ENCODE measurements at regions not wholly inside any gene's neighbourhood (a gene's known extent, or its start where the extent isn't known, plus 50 kb on each side); places are given as distances from the start of the nearest gene placed in this dataset.

GRCh38 chr3:177359593-177360357 lies 162.5 kb upstream of the TBL1XR1 start (continued):
- no peak for TF ChIP-seq GRHL1 (CRISPR knock-in tag; conservative IDR thresholded peaks at IDR 0.05)
- TF ChIP-seq SNAI1 (CRISPR knock-in tag; IDR thresholded peaks at IDR 0.05; ENCODE audit: borderline replicate concordance) = 0 out of 2 replicates have a peak, but pooled peaks have one; percentile 24
- peak; percentile 77 for TF ChIP-seq KAT7 (CRISPR knock-in tag; IDR thresholded peaks at IDR 0.05; ENCODE audit: borderline replicate concordance)
- TF ChIP-seq PBX2 (CRISPR knock-in tag; IDR thresholded peaks at IDR 0.05) = no peak
- TF ChIP-seq DMTF1 (CRISPR knock-in tag; IDR thresholded peaks at IDR 0.05) = 0 out of 2 replicates have a peak, but pooled peaks have one; percentile 54
- TF ChIP-seq TIGD3 (CRISPR knock-in tag; IDR thresholded peaks at IDR 0.05; ENCODE audit: borderline replicate concordance) = no peak
- TF ChIP-seq JUNB (CRISPR knock-in tag; IDR thresholded peaks at IDR 0.05; ENCODE audit: borderline replicate concordance) = peak; percentile 90
- no peak for TF ChIP-seq ZNF44 (CRISPR knock-in tag; IDR thresholded peaks at IDR 0.05)
- peak; percentile 75 for TF ChIP-seq XRCC5 (optimal IDR thresholded peaks at IDR 0.05; ENCODE audit: low read length)
- TF ChIP-seq ZNF253 (CRISPR knock-in tag; IDR thresholded peaks at IDR 0.05; ENCODE audit: borderline replicate concordance) = no peak
- no peak for TF ChIP-seq TCF7L2 (IDR thresholded peaks at IDR 0.05; ENCODE audit: low read depth, low read length)
- TF ChIP-seq ESRRA (CRISPR knock-in tag; IDR thresholded peaks at IDR 0.05; ENCODE audit: low read depth) = peak; percentile 81
- TF ChIP-seq ZSCAN29 (CRISPR knock-in tag; conservative IDR thresholded peaks at IDR 0.05) = peak; percentile 86
- no peak for TF ChIP-seq ZNF3 (CRISPR knock-in tag; IDR thresholded peaks at IDR 0.05)
- no peak; the same call in 1 of the 2 replicates for TF ChIP-seq KDM5A (IDR thresholded peaks at IDR 0.05; ENCODE audit: borderline replicate concordance, low read length)
- TF ChIP-seq FOXM1 (CRISPR knock-in tag; IDR thresholded peaks at IDR 0.05) = no peak
- peak; percentile 53; the same call in 1 of the 2 replicates for TF ChIP-seq KMT2A (CRISPR knock-in tag; IDR thresholded peaks at IDR 0.05)
- peak; percentile 60 for TF ChIP-seq GATAD1 (CRISPR knock-in tag; IDR thresholded peaks at IDR 0.05)
- TF ChIP-seq ZBTB34 (CRISPR knock-in tag; IDR thresholded peaks at IDR 0.05) = peak; percentile 79; the same call in 1 of the 2 replicates
- TF ChIP-seq PTBP1 (IDR thresholded peaks at IDR 0.05; ENCODE audit: low read depth, low read length, poor library complexity, severe bottlenecking) = peak; percentile 69
- TF ChIP-seq ZNF563 (CRISPR knock-in tag; IDR thresholded peaks at IDR 0.05) = peak; percentile 38
- peak; percentile 80 for TF ChIP-seq SALL2 (CRISPR knock-in tag; IDR thresholded peaks at IDR 0.05)
